Naive B cell (primary cell): ENCODE measurements at regions not wholly inside any gene's neighbourhood (a gene's known extent, or its start where the extent isn't known, plus 50 kb on each side); places are given as distances from the start of the nearest gene placed in this dataset.

Source experiments
- ATAC-seq, 2 donors: fragments of 150-1000 bp; cut with Tn5 transposase; 2 replicates each; pipeline ENCODE4 v1.10.0; 2021; ENCODE audit warnings: low read depth in 2 of 2, mild to moderate bottlenecking in 2 of 2, moderate library complexity in 2 of 2
- DNase-seq: peaks from one replicate; pipeline ENCODE4 v3.0.0; 2022
- H3K27ac Mint-ChIP-seq, 6 donors: one replicate each; pipeline ENCODE4 v1.8.0; 2020 to 2022; ENCODE audit warnings: mild to moderate bottlenecking in 6 of 6, mixed read lengths in 6 of 6, moderate library complexity in 5 of 6, inconsistent platforms in 2 of 6
- H3K27me3 Mint-ChIP-seq, 3 donors: one replicate each; pipeline ENCODE4 v1.8.0; 2021 to 2022; ENCODE audit warnings: mixed read lengths in 3 of 3, mild to moderate bottlenecking in 1 of 3
- H3K36me3 Mint-ChIP-seq, 2 donors: one replicate each; pipeline ENCODE4 v1.8.0; 2020 to 2022; ENCODE audit warnings: mixed read lengths in 2 of 2, inconsistent platforms in 1 of 2, mild to moderate bottlenecking in 1 of 2
- H3K4me1 Mint-ChIP-seq, 3 donors: one replicate each; pipeline ENCODE4 v1.8.0; 2020 to 2022; ENCODE audit warnings: mixed read lengths in 3 of 3, inconsistent platforms in 1 of 3, mild to moderate bottlenecking in 1 of 3, moderate library complexity in 1 of 3
- H3K4me3 Mint-ChIP-seq, 8 donors: one replicate each; pipeline ENCODE4 v1.8.0; 2020 to 2022; ENCODE audit warnings: mild to moderate bottlenecking in 8 of 8, mixed read lengths in 8 of 8, moderate library complexity in 8 of 8, inconsistent platforms in 2 of 8
- H3K9me3 Mint-ChIP-seq, 7 donors: one replicate each; pipeline ENCODE4 v1.8.0; 2020 to 2022; ENCODE audit warnings: mixed read lengths in 7 of 7, mild to moderate bottlenecking in 5 of 7, inconsistent platforms in 2 of 7, moderate library complexity in 1 of 7

DNA sequence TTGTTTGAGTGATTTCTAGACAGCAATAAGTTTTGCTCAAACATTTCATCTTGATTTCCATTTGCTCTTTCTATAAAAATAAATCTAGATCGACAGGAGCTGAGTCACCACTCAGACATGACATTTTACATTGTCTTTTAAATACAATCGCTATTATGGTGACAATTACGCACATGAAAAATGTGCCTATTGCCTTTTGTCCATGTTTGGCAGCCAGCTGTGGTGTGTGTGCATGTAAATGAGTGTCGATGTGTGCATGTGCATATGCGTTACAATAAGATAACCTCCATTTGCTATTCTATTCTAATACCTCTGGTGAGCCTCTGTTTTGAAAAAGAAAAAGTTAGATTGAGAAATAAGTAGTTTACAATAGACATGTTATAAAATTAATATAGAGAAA is 89.7 kb upstream of the GRM7 start:
- no peak for ATAC-seq
- no peak for DNase-seq
- no peaks in the 10 kb centered on the region for H3K4me1 Mint-ChIP-seq
- peaks cover 0 to 8% (median 6%) of the 10 kb centered on the region in 7 donors for H3K9me3 Mint-ChIP-seq
- no peaks in the 10 kb centered on the region for H3K36me3 Mint-ChIP-seq
- H3K27me3 Mint-ChIP-seq = no peaks in the 10 kb centered on the region
- H3K27ac Mint-ChIP-seq = no peak overlapping the region
- no peak overlapping the region for H3K4me3 Mint-ChIP-seq

DNA sequence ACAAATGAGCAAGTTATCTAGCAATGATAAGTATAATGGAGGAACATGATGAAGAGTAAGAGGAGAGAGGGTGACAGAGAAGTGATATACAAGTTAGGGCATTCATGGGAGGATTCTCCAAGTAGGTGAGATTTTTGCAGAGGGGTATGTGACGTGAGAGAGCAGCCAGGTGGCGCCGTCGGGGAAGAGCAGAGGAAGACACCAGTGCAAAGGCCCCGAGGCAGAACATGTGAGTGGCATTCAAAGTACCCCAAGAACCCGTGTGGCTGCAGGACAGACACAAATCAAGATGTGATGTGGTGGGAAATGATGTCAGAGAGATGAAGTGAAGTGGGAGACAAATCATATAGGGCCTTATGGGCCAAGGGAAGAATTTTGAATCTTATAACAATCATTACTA is 81.8 kb upstream of the GRM7 start:
- H3K36me3 Mint-ChIP-seq = no peaks in the 10 kb centered on the region
- H3K27me3 Mint-ChIP-seq = peaks cover 0 to 3% (median 0%) of the 10 kb centered on the region in 3 donors
- H3K27ac Mint-ChIP-seq = no peak overlapping the region
- peaks cover 0 to 5% (median 0%) of the 10 kb centered on the region in 7 donors for H3K9me3 Mint-ChIP-seq
- no peak overlapping the region for H3K4me3 Mint-ChIP-seq
- ATAC-seq (no peak), DNase-seq (no peak)
- H3K4me1 Mint-ChIP-seq = no peaks in the 10 kb centered on the region

DNA sequence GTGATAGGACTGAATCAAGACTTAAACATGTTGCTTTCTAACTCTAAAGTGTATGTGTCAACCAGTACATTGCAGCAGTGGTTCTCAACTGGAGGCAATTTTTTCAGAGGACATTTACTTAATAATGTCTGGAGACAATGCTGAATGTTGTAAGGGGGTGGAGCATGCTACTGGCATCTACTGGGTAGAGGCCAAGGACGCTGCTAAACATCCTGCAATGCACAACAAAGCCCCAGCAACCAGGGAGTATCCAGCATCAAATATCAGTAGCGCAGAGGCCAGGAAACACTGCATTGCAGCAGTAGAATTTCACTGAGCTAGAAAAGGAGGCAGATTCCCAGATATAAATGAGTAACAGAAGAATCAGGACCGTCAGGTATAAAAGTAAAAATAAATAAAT is 79.8 kb upstream of the GRM7 start:
- peaks cover 0 to 3% (median 0%) of the 10 kb centered on the region in 3 donors for H3K27me3 Mint-ChIP-seq
- DNase-seq (no peak), ATAC-seq (no peak)
- H3K9me3 Mint-ChIP-seq = peaks cover 0 to 5% (median 0%) of the 10 kb centered on the region in 7 donors
- no peaks in the 10 kb centered on the region for H3K4me1 Mint-ChIP-seq
- H3K36me3 Mint-ChIP-seq = no peaks in the 10 kb centered on the region
- no peak overlapping the region for H3K4me3 Mint-ChIP-seq
- no peak overlapping the region for H3K27ac Mint-ChIP-seq

DNA sequence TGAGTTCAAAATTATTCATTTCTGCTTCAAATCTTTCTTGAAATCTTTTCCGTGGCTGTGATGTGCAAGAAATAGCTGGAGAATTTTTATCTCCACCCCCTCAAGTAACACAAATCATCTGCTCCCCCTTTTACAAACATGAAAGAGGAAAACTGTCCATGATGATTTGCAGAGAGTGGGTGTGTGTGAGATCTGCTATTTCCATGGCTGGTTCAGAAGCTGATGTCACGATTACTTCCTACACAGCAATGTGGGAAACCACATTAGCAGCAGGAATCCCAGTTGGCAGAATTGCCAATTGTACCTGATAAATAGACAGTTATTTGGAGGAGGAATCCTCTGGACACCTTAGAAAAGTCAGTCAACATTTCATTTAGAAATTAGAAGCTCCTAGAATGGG is 75.2 kb upstream of the GRM7 start:
- Mint-ChIP-seq H3K27ac (no peak overlapping the region), H3K9me3 (peaks cover 0 to 1% (median 0%) of the 10 kb centered on the region in 7 donors), H3K4me1 (no peaks in the 10 kb centered on the region), H3K4me3 (no peak overlapping the region), H3K27me3 (no peaks in the 10 kb centered on the region), H3K36me3 (no peaks in the 10 kb centered on the region)
- DNase-seq = no peak
- ATAC-seq = no peak

DNA sequence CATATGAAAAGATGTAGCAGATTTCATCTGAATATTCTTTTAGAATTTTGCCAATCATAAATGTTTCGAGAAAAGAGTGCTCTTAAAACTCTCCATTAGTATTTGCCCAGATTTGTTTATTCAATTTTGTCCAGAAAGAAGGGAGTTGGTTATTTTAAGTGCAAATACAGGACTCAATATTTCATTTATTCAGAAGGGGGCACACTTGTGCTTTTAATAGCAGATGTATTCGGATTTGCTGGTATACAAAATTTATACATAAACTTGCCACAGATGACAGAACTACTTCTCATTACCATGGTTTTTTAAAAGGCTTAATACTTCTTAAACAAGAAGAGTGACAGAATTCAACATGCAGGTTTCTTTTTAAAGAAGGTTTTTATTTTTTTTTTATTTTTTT is 69.8 kb upstream of the GRM7 start:
- ATAC-seq = no peak
- H3K27me3 Mint-ChIP-seq = peaks cover 0 to 5% (median 0%) of the 10 kb centered on the region in 3 donors
- peaks cover 0 to 3% (median 0%) of the 10 kb centered on the region in 7 donors for H3K9me3 Mint-ChIP-seq
- no peak for DNase-seq
- H3K4me3 Mint-ChIP-seq = no peak overlapping the region
- H3K4me1 Mint-ChIP-seq = no peaks in the 10 kb centered on the region
- no peak overlapping the region for H3K27ac Mint-ChIP-seq
- no peaks in the 10 kb centered on the region for H3K36me3 Mint-ChIP-seq

DNA sequence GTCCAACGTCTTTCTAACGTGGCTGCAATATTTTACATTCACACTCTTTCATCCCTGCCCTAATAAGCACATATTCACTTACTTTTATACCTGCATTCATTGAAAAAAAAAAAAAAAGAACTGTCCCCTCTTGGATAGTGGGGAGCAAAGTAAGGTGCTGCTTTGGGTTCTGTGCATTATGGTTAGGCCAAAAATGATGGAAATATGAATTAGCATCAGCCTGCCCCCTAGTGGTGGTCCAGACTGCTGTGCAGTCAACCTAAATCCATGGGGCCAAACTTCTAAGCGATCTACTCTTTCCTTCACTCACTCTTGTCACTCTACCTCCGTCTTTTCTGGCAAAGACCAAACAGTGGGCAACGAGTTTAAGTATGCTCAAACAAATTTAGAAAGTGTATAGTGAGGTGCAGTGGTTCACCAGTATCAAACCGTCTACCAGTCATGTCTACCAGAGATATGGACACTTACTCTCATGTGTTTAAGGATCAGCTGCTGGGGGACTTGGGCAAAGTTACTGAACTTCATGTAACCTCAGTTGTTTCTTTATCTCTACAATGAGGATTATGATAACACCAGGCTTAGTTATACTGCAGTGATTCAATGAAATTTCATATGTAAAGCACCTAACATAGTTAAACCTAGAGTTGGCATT is 61.5 kb upstream of the GRM7 start:
- H3K27ac Mint-ChIP-seq = peak overlapping the region in 1 of 6 donors; percentile 53
- H3K9me3 Mint-ChIP-seq = no peaks in the 10 kb centered on the region
- H3K4me3 Mint-ChIP-seq = no peak overlapping the region
- ATAC-seq = peak; percentile 39 to 41
- peak; percentile 42 for DNase-seq
- H3K36me3 Mint-ChIP-seq = no peaks in the 10 kb centered on the region
- H3K4me1 Mint-ChIP-seq = no peaks in the 10 kb centered on the region
- no peaks in the 10 kb centered on the region for H3K27me3 Mint-ChIP-seq

DNA sequence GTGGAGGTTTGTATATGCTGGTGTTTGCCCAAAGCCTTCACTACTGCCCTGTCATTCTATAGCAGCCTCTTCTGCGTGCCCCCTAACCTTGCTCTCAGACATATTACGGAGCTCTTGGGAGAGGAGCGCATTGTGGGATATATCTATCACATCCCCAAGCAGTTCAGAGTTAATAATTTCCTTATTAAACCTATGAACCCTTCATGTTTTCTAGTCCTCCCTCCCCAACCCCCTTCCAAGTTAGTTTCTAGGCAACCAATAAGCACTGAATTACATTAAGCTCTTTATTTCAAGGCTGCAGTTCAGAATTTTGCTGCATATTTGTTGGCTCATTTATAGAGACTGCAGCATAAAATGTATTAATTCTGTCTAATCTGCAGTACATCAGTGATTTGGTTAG is 57.3 kb upstream of the GRM7 start:
- no peak overlapping the region for H3K27ac Mint-ChIP-seq
- H3K9me3 Mint-ChIP-seq = no peaks in the 10 kb centered on the region
- no peak overlapping the region for H3K4me3 Mint-ChIP-seq
- H3K4me1 Mint-ChIP-seq = no peaks in the 10 kb centered on the region
- H3K27me3 Mint-ChIP-seq = peaks cover 0 to 5% (median 0%) of the 10 kb centered on the region in 3 donors
- H3K36me3 Mint-ChIP-seq = no peaks in the 10 kb centered on the region
- ATAC-seq (no peak), DNase-seq (no peak)

DNA sequence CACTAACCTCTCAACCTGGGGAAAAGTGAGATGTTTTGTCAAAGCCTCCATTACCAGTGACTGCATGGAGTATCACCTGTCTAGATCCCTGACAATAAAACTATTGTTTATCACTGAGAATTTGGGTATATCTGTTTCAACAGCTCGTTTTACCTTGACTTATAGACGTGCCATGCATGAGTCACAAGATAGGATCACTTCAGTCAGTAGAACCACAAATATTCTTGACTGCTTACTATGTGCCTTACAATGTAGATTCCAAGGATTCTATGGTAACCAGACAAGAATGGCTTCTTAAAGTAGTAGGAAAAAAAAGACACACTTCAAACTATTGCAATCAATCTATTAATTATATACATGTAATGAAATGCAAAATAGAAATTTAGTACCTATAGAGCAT is 55.7 kb upstream of the GRM7 start:
- DNase-seq (no peak), ATAC-seq (no peak)
- H3K27me3 Mint-ChIP-seq = peaks cover 0 to 5% (median 0%) of the 10 kb centered on the region in 3 donors
- H3K4me1 Mint-ChIP-seq = no peaks in the 10 kb centered on the region
- no peak overlapping the region for H3K27ac Mint-ChIP-seq
- no peaks in the 10 kb centered on the region for H3K36me3 Mint-ChIP-seq
- H3K4me3 Mint-ChIP-seq = no peak overlapping the region
- no peaks in the 10 kb centered on the region for H3K9me3 Mint-ChIP-seq

DNA sequence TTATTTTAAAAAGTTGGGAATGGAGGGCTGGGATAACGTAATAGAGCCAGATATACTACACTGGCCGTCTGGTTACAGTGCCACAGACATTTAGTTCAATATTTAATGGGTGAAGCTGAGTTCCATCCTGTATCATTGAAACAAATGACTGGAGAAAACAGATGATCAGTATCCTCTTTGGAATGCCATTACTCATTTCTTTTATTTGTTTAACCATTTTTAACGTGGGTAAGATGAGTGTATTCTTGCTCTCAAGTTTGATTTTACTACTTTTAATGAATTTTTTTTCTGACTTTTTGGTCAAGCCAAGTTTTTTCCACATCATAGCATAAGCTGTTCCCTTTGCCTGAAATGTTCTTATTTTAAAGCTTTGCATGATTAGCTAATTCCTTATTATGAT is 53.9 kb upstream of the GRM7 start:
- Mint-ChIP-seq H3K36me3 (no peaks in the 10 kb centered on the region), H3K27me3 (peaks cover 0 to 5% (median 0%) of the 10 kb centered on the region in 3 donors), H3K4me3 (no peak overlapping the region), H3K9me3 (no peaks in the 10 kb centered on the region), H3K4me1 (no peaks in the 10 kb centered on the region), H3K27ac (no peak overlapping the region)
- ATAC-seq (no peak), DNase-seq (no peak)

DNA sequence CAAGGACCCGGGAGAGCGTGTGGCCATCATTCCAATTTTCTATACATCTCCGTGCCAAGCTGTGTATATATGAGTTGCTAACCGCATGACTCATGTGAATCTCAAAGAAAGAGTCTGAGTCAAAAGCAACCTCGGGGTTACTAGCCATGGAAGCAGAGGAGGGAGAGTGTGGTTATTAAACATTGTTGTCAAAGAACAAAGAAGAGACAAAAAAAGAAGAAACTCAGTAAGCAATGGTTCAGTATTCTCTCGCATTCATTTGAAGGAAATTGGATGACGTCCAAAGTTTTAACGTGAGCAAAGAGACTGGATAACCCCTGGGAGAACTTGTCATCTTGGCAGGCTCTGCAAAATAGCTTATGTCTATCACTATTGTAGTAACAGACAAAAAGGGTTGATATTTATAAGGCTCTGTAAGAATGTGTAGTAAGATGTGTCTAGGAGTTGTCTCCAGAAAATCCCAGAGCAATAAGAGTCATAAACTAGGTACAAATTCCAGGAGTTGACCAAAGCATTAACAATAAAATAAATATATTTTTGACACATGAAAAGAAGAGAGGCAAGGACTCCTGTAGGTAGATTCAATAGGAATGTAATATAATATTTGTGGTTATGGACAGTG is 52.8 kb upstream of the GRM7 start:
- no peak for ATAC-seq
- DNase-seq = no peak
- no peak overlapping the region for H3K4me3 Mint-ChIP-seq
- H3K36me3 Mint-ChIP-seq = no peaks in the 10 kb centered on the region
- no peak overlapping the region for H3K27ac Mint-ChIP-seq
- H3K27me3 Mint-ChIP-seq = peaks cover 0 to 5% (median 0%) of the 10 kb centered on the region in 3 donors
- no peaks in the 10 kb centered on the region for H3K9me3 Mint-ChIP-seq
- no peaks in the 10 kb centered on the region for H3K4me1 Mint-ChIP-seq

DNA sequence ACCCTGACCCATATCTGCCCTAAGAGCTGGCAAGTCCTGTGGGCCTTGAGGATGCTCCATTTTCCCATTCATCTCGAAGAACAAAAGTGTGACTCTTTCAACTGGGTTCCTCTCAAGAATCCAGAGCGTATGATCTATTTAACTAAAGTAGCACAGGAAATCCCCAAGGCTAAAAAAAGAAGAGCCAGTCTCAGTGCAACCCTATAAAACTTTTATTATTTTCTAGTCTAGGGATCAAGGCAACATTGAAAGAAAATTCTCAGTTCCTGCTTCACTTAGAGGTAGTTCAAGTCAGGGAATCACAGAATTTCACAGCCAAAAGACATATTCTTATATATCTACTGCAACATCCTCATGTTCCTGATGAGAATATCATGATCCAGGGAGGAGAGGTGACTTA is 51.6 kb upstream of the GRM7 start:
- H3K27me3 Mint-ChIP-seq = peaks cover 0 to 5% (median 0%) of the 10 kb centered on the region in 3 donors
- no peak overlapping the region for H3K4me3 Mint-ChIP-seq
- H3K36me3 Mint-ChIP-seq = no peaks in the 10 kb centered on the region
- DNase-seq (no peak), ATAC-seq (no peak)
- H3K27ac Mint-ChIP-seq = no peak overlapping the region
- no peaks in the 10 kb centered on the region for H3K9me3 Mint-ChIP-seq
- H3K4me1 Mint-ChIP-seq = no peaks in the 10 kb centered on the region
